Natural killer cell (primary cell): ENCODE measurements at regions not wholly inside any gene's neighbourhood (a gene's known extent, or its start where the extent isn't known, plus 50 kb on each side); places are given as distances from the start of the nearest gene placed in this dataset.

Experiments used
- ATAC-seq, 3 donors: fragments of 150-1000 bp in 2 of 3; fragments of 200-7000 bp in 1 of 3; cut with Tn5 transposase; 1 replicate in 1 of 3; 2 replicates in 2 of 3; pipeline ENCODE4 v1.10.0; 2021; ENCODE audit warnings: mild to moderate bottlenecking in 2 of 3, moderate library complexity in 2 of 3
- DNase-seq, 2 donors: peaks; one replicate each; pipeline versions ENCODE4 v3.0.0 to v3.0.0-alpha.2; 2013 to 2021; ENCODE audit warnings: mixed read lengths in 1 of 2
- H3K27ac ChIP-seq: one replicate; pipeline ENCODE4 v1.5.1; 2013; ENCODE audit warnings: mild to moderate bottlenecking, low read length
- H3K27me3 ChIP-seq: one replicate; pipeline ENCODE4 v1.6.1; 2013; ENCODE audit warnings: low read length; ENCODE audit not compliant: control insufficient read depth, insufficient read depth
- H3K36me3 ChIP-seq: one replicate; pipeline ENCODE4 v1.6.1; 2013; ENCODE audit warnings: low read length; ENCODE audit not compliant: control insufficient read depth, insufficient read depth
- H3K4me1 ChIP-seq: one replicate; pipeline ENCODE4 v1.6.1; 2013; ENCODE audit warnings: low read length; ENCODE audit not compliant: control insufficient read depth, insufficient read depth
- H3K4me3 ChIP-seq: one replicate; pipeline ENCODE4 v1.5.1; 2013; ENCODE audit warnings: low read length
- H3K9me3 ChIP-seq: one replicate; pipeline ENCODE4 v1.6.1; 2013; ENCODE audit warnings: low read length; ENCODE audit not compliant: control insufficient read depth, insufficient read depth
- H3K27ac Mint-ChIP-seq, 2 donors: one replicate each; pipeline ENCODE4 v1.8.0; 2022; ENCODE audit warnings: mild to moderate bottlenecking in 2 of 2, mixed read lengths in 2 of 2, moderate library complexity in 1 of 2
- H3K27me3 Mint-ChIP-seq, 2 donors: one replicate each; pipeline ENCODE4 v1.8.0; 2022; ENCODE audit warnings: low read depth in 2 of 2, mixed read lengths in 2 of 2
- H3K36me3 Mint-ChIP-seq: one replicate; pipeline ENCODE4 v1.8.0; 2022; ENCODE audit warnings: mixed read lengths
- H3K4me1 Mint-ChIP-seq, 2 donors: one replicate each; pipeline ENCODE4 v1.8.0; 2022; ENCODE audit warnings: mixed read lengths in 2 of 2
- H3K4me3 Mint-ChIP-seq: one replicate; pipeline ENCODE4 v1.8.0; 2022; ENCODE audit warnings: mild to moderate bottlenecking, moderate library complexity, mixed read lengths
- H3K9me3 Mint-ChIP-seq, 2 donors: one replicate each; pipeline ENCODE4 v1.8.0; 2022; ENCODE audit warnings: mixed read lengths in 2 of 2
- WGBS: methylation state at CpG from one replicate; pipeline ENCODE4 v1.1.7; 2013; ENCODE audit warnings: missing lambda C conversion rate; ENCODE audit not compliant: insufficient coverage; 5-methylcytosine and 5-hydroxymethylcytosine counted together
- intact Hi-C: fragments of 100-400 bp; cut with micrococcal nuclease; formaldehyde crosslinking; loops from one replicate; pipeline ENCODE4 v1.14.2; 2022
- TF ChIP-seq, protein P1 (sequence below): fragments of 200-600 bp; IDR thresholded peaks from one replicate; pipeline ENCODE4 v1.8.0; 2022; ENCODE audit warnings: antibody characterized with exemption

DNA sequence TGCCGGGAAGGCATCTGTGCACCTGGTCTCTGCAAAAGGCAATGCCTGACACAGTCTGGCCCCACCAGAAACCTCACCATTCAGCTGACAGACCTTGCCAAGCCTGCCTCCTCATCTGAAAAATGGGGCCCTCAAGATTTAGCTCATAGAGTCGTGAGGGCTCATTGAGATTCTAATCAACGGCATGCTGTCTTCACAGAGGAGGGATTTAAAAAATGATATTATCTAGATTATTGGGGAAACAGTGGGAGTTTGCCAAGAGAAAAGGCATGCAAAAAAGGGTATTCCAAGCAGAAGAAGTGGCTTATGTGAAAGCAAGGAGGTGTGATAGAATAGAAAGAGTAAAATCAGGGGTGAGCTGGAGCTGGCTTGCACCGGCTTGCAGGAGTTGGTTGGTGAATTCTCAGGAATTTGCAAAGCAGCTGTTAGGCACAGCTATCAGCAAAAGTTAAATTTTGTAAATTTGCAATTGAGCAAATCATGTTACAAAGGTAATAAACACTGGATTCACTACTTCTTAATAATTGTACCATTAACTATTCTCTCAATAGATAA lies 91.7 kb upstream of the WNT4 start:
- Histone ChIP-seq H3K36me3 (no peaks in the 10 kb centered on the region), H3K27ac (no peak overlapping the region), H3K9me3 (no peaks in the 10 kb centered on the region), H3K27me3 (no peaks in the 10 kb centered on the region), H3K4me1 (no peaks in the 10 kb centered on the region), H3K4me3 (no peak overlapping the region)
- TF ChIP-seq, protein P1, sequence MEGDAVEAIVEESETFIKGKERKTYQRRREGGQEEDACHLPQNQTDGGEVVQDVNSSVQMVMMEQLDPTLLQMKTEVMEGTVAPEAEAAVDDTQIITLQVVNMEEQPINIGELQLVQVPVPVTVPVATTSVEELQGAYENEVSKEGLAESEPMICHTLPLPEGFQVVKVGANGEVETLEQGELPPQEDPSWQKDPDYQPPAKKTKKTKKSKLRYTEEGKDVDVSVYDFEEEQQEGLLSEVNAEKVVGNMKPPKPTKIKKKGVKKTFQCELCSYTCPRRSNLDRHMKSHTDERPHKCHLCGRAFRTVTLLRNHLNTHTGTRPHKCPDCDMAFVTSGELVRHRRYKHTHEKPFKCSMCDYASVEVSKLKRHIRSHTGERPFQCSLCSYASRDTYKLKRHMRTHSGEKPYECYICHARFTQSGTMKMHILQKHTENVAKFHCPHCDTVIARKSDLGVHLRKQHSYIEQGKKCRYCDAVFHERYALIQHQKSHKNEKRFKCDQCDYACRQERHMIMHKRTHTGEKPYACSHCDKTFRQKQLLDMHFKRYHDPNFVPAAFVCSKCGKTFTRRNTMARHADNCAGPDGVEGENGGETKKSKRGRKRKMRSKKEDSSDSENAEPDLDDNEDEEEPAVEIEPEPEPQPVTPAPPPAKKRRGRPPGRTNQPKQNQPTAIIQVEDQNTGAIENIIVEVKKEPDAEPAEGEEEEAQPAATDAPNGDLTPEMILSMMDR, result no peak
- Mint-ChIP-seq H3K9me3 (peaks cover 0 to 3% of the 10 kb centered on the region in 2 donors), H3K4me3 (no peak overlapping the region), H3K27me3 (peaks cover 6 to 8% of the 10 kb centered on the region in 2 donors), H3K27ac (no peak overlapping the region), H3K4me1 (no peaks in the 10 kb centered on the region), H3K36me3 (no peaks in the 10 kb centered on the region)
- no peak for ATAC-seq
- intact Hi-C loops, result no loop called here
- WGBS, result 70% methylated on average over 4 of the region's 4 CpGs
- DNase-seq, result no peak

DNA sequence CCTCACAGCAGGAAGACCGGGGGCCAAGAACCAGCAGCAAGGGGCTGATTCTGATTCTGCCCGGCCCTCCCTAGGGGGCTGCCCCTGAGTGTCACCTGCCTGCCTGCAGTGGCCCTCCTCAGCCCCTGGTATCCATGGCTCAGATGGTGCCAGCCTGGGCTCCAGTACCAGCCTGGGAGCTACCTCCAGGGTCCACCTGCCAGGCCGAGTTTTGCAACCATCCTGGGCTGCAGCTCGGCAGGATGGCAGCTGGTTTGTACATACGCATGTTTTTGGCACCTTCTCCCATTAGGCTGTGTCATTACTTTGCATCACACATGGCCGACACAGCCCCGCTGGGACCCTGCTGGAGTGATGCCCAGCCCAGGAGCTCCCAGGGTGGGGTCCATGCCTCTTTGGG lies 93.3 kb upstream of the WNT4 start:
- no peaks in the 10 kb centered on the region for H3K36me3 Mint-ChIP-seq
- 62% methylated on average over 7 of the region's 7 CpGs for WGBS
- H3K9me3 Mint-ChIP-seq, result peaks cover 0 to 3% of the 10 kb centered on the region in 2 donors
- Histone ChIP-seq H3K27ac (no peak overlapping the region), H3K27me3 (no peaks in the 10 kb centered on the region), H3K9me3 (no peaks in the 10 kb centered on the region), H3K4me3 (no peak overlapping the region), H3K36me3 (no peaks in the 10 kb centered on the region), H3K4me1 (no peaks in the 10 kb centered on the region)
- DNase-seq, result no peak
- H3K4me1 Mint-ChIP-seq, result no peaks in the 10 kb centered on the region
- intact Hi-C loops, result no loop called here
- H3K27me3 Mint-ChIP-seq, result peaks cover 6 to 7% of the 10 kb centered on the region in 2 donors
- no peak for ATAC-seq
- no peak overlapping the region for H3K4me3 Mint-ChIP-seq
- TF ChIP-seq, protein P1, result no peak
- H3K27ac Mint-ChIP-seq, result no peak overlapping the region

DNA sequence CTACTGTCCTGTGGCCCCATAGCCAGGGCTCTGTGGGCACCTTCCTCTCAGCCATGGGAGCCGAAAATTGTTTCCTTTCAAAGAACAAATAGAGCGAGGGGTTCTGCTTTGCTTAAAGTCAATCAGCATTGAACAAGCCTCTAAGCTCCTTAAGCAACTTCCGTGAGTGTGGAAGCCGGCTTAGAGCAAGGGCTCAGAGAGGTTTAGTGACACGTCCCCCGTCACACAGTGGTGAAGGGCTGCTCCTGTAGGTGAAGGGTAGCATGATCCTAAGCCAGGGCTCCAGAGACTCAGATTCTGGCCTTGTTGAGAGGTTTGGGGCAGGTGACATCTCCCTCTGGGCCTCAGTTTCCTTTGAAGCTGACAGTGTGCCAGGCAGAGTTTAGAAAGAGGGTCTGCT lies 94.0 kb upstream of the WNT4 start:
- WGBS, result 85% methylated on average over 6 of the region's 6 CpGs
- Mint-ChIP-seq H3K9me3 (no peaks in the 10 kb centered on the region), H3K4me1 (no peaks in the 10 kb centered on the region), H3K36me3 (no peaks in the 10 kb centered on the region), H3K27me3 (peaks cover 4 to 6% of the 10 kb centered on the region in 2 donors), H3K4me3 (no peak overlapping the region), H3K27ac (no peak overlapping the region)
- TF ChIP-seq, protein P1, result no peak
- no peaks in the 10 kb centered on the region for H3K9me3 ChIP-seq
- DNase-seq (no peak), ATAC-seq (no peak)
- H3K4me3 ChIP-seq, result no peak overlapping the region
- no peaks in the 10 kb centered on the region for H3K36me3 ChIP-seq
- intact Hi-C loops, result no loop called here
- no peak overlapping the region for H3K27ac ChIP-seq
- no peaks in the 10 kb centered on the region for H3K27me3 ChIP-seq
- no peaks in the 10 kb centered on the region for H3K4me1 ChIP-seq

DNA sequence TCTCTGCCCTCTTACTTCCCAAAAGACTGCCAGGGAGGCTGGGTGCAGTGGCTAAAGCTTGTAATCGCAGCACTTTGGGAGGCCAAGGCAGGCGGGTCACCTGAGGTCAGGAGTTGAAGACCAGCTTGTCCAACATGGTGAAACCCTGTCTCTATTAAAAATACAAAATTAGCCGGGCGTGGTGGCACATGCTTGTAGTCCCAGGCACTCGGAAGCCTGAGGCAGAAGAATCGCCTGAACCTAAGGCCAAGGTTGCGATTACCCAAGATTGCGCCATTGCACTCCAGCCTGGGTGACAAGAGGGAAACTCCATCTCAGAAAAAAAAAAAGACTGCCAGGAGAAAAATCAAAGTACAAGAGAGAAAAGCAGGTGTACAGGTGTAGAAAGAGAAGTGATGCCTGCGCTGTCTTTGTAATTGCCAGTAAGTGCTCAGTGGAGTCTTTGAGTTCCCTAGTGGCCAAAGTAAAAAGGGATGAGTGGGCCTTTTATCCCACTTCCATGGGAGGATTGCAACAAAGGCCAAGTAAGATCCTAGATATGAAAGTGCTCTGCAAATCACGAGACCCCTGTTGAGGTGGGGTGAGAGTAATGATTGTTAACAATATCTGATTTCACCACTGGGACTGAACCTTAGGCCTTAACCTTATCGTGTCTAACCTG lies 94.7 kb upstream of the WNT4 start:
- 88% methylated on average over 11 of the region's 11 CpGs for WGBS
- H3K27me3 Mint-ChIP-seq, result peaks cover 0 to 6% of the 10 kb centered on the region in 2 donors
- ATAC-seq, result no peak
- intact Hi-C loops, result no loop called here
- H3K36me3 ChIP-seq, result no peaks in the 10 kb centered on the region
- no peaks in the 10 kb centered on the region for H3K36me3 Mint-ChIP-seq
- TF ChIP-seq, protein P1, result no peak
- H3K4me1 Mint-ChIP-seq, result no peaks in the 10 kb centered on the region
- no peak for DNase-seq
- H3K9me3 ChIP-seq, result no peaks in the 10 kb centered on the region
- H3K4me3 ChIP-seq, result no peak overlapping the region
- H3K27ac Mint-ChIP-seq, result no peak overlapping the region
- no peaks in the 10 kb centered on the region for H3K4me1 ChIP-seq
- no peak overlapping the region for H3K4me3 Mint-ChIP-seq
- no peak overlapping the region for H3K27ac ChIP-seq
- no peaks in the 10 kb centered on the region for H3K27me3 ChIP-seq
- H3K9me3 Mint-ChIP-seq, result no peaks in the 10 kb centered on the region
